ENCODE measurements at regions not wholly inside any gene's neighbourhood (a gene's known extent, or its start where the extent isn't known, plus 50 kb on each side); places are given as distances from the start of the nearest gene placed in this dataset.
"Not testable (repeated sequence)": the region's sequence is repeated elsewhere in the genome, so short reads cannot be mapped to it uniquely, and the experiment has no call there.

- POLR2A ChIA-PET = no interaction called here
- Mint-ChIP-seq H3K4me3 (no peak overlapping the region), H3K27me3 (no peaks in the 10 kb centered on the region), H3K4me1 (ENCODE audit: low read depth) (no peaks in the 10 kb centered on the region), H3K27ac (no peak overlapping the region), H3K9me3 (peaks cover 47% of the 10 kb centered on the region), H3K36me3 (peaks cover 2% of the 10 kb centered on the region)
- intact Hi-C loops (cut with micrococcal nuclease) = no loop called here
- no peak for DNase-seq
- CTCF ChIA-PET = no interaction called here
Observed at GRCh38 chr16:35147556-35148504, 1688.4 kb downstream of the TP53TG3F start.

DNA sequence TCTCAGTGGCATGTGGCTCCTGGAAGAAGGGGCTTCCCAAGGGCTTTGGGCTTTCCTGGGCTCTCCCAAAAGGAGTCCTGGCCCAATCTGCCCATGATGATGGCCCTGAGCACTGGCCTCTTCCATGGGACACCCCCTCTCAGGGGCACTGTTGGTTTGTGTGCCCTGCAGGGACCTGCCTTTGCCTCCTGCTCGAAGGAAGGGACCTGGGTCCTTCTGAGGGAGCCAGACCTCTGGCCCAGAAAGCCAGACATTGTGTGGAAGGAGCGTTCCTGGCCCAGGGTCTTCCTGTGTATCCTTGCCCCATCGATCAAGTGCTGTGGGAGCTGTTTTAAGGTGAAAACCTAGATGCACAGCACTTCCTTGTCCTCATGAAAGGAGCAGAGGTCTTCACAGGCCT, 1689.3 kb downstream of the TP53TG3F start:
- no peak for DNase-seq
- no peak overlapping the region for H3K27ac Mint-ChIP-seq
- ChIA-PET CTCF (no interaction called here), POLR2A (no interaction called here)
- H3K4me3 Mint-ChIP-seq = no peak overlapping the region
- intact Hi-C loops (cut with micrococcal nuclease) = no loop called here
- peaks cover 47% of the 10 kb centered on the region for H3K9me3 Mint-ChIP-seq
- H3K27me3 Mint-ChIP-seq = no peaks in the 10 kb centered on the region
- peaks cover 2% of the 10 kb centered on the region for H3K36me3 Mint-ChIP-seq
- H3K4me1 Mint-ChIP-seq (ENCODE audit: low read depth) = no peaks in the 10 kb centered on the region

- intact Hi-C loops (cut with micrococcal nuclease) = no loop called here
- Mint-ChIP-seq H3K27ac (no peak overlapping the region), H3K4me1 (ENCODE audit: low read depth) (no peaks in the 10 kb centered on the region), H3K27me3 (no peaks in the 10 kb centered on the region), H3K9me3 (peaks cover 47% of the 10 kb centered on the region), H3K36me3 (no peaks in the 10 kb centered on the region), H3K4me3 (no peak overlapping the region)
- ChIA-PET CTCF (no interaction called here), POLR2A (no interaction called here)
- no peak for DNase-seq
Observed at GRCh38 chr16:35149550-35149949, 1690.1 kb downstream of the TP53TG3F start.

GRCh38 chr16:35150805-35151312, 1691.4 kb downstream of the TP53TG3F start:
- Mint-ChIP-seq H3K9me3 (peaks cover 44% of the 10 kb centered on the region), H3K27me3 (no peaks in the 10 kb centered on the region)
- CTCF ChIA-PET = no interaction called here

DNA sequence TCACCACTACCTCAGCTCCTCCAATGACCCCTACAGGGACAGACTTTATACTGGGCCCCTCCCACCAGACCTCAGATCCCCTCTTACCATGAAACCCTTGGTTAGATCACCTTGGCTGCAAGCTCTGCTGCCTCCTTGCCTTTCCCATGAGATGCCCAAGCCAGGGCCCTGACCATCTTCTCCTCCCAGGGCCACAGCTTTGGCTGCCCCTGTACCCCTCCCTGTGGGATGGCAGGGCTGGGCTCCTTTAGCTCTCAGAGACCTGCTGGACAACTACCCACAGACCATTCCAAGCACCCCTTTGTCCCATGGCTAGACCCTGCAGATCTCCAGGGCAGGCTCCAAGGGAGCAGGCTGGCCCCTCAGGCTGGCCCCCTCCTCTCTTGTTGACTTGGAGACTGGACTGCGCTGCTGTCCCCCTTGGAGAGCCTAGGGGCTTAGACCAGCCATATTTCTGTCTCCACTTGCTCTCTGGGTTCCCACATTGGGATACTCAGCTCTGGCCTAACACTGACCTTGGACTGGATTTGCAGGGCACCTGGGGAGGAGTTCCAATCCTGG, 1692.7 kb downstream of the TP53TG3F start:
- intact Hi-C loops (cut with micrococcal nuclease) = no loop called here
- no peak for DNase-seq
- Mint-ChIP-seq H3K36me3 (peaks cover 2% of the 10 kb centered on the region), H3K4me3 (no peak overlapping the region), H3K4me1 (ENCODE audit: low read depth) (no peaks in the 10 kb centered on the region), H3K27ac (no peak overlapping the region), H3K27me3 (no peaks in the 10 kb centered on the region), H3K9me3 (peaks cover 53% of the 10 kb centered on the region)
- CTCF ChIA-PET = no interaction called here
- POLR2A ChIA-PET = no interaction called here

More at GRCh38 chr16:35150805-35151312, 1691.4 kb downstream of the TP53TG3F start:
- POLR2A ChIA-PET = no interaction called here
- Mint-ChIP-seq H3K4me3 (no peak overlapping the region), H3K4me1 (ENCODE audit: low read depth) (no peaks in the 10 kb centered on the region), H3K27ac (no peak overlapping the region), H3K36me3 (no peaks in the 10 kb centered on the region)
- intact Hi-C loops (cut with micrococcal nuclease) = no loop called here
- DNase-seq = no peak

DNA sequence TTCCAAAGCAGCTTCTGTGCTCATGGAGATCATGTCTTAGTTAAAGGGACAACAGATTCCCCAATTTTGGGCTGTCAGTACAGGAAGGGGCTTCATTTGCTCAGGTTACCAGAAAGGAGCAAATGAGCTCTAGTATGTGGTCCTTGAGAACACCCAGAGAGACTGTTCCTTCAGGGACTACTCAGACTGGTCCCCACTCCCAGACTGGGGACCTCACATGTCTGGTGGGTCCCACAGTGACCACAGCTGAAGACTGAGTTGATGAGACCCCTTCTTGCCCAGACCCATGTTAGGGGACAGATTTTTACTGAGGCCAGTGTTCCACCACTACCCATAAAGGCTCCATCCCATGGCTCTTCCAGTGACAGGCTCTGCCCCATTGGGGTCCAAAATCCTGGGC, 1695.2 kb downstream of the TP53TG3F start:
- peaks cover 49% of the 10 kb centered on the region for H3K9me3 Mint-ChIP-seq
- CTCF ChIA-PET = no interaction called here

GRCh38 chr16:35157549-35157948, 1698.1 kb downstream of the TP53TG3F start:
- H3K9me3 Mint-ChIP-seq = peaks cover 41% of the 10 kb centered on the region
- H3K36me3 Mint-ChIP-seq; H3K27ac Mint-ChIP-seq; H3K4me3 Mint-ChIP-seq; intact Hi-C loops (cut with micrococcal nuclease); H3K27me3 Mint-ChIP-seq; DNase-seq; H3K4me1 Mint-ChIP-seq (ENCODE audit: low read depth); POLR2A ChIA-PET; CTCF ChIA-PET: not testable (repeated sequence)

More for the DNA sequence above, 1695.2 kb downstream of the TP53TG3F start:
- Mint-ChIP-seq H3K27me3 (no peaks in the 10 kb centered on the region), H3K27ac (no peak overlapping the region), H3K4me3 (no peak overlapping the region), H3K4me1 (ENCODE audit: low read depth) (no peaks in the 10 kb centered on the region), H3K36me3 (peaks cover 2% of the 10 kb centered on the region)
- POLR2A ChIA-PET = no interaction called here
- intact Hi-C loops (cut with micrococcal nuclease) = no loop called here
- DNase-seq = no peak

- H3K4me1 Mint-ChIP-seq (ENCODE audit: low read depth); H3K36me3 Mint-ChIP-seq; intact Hi-C loops (cut with micrococcal nuclease); H3K27ac Mint-ChIP-seq; H3K4me3 Mint-ChIP-seq; DNase-seq; POLR2A ChIA-PET; H3K27me3 Mint-ChIP-seq; CTCF ChIA-PET: not testable (repeated sequence)
- H3K9me3 Mint-ChIP-seq = peaks cover 48% of the 10 kb centered on the region
Observed at GRCh38 chr16:35169324-35169723, 1709.9 kb downstream of the TP53TG3F start.

GRCh38 chr16:35170061-35170460, 1710.6 kb downstream of the TP53TG3F start:
- not testable (repeated sequence) for H3K27me3 Mint-ChIP-seq, H3K4me3 Mint-ChIP-seq, H3K36me3 Mint-ChIP-seq

DNA sequence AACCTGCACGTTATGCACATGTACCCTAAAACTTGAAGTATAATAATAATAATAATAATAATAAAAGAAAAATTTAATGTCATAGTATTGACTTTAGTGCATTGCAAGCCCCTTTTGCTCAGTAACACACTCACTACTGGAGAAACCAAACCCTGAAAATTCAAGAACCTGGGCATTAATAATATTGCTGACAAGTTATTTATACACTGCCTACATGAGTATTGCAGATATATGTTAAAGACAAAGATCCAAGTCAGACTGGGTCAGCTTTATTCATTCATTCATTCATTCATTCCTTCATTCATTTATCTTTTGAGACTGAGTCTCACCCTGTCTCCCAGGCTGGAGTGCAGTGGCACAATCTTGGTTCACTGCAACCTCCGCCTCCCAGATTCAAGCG, 1711.2 kb downstream of the TP53TG3F start:
- Mint-ChIP-seq H3K27ac (no peak overlapping the region), H3K4me1 (ENCODE audit: low read depth) (no peaks in the 10 kb centered on the region), H3K27me3 (no peaks in the 10 kb centered on the region), H3K4me3 (no peak overlapping the region), H3K9me3 (peaks cover 38% of the 10 kb centered on the region), H3K36me3 (peaks cover 5% of the 10 kb centered on the region)
- DNase-seq = no peak
- CTCF ChIA-PET = no interaction called here
- intact Hi-C loops (cut with micrococcal nuclease) = no loop called here
- POLR2A ChIA-PET = no interaction called here

More at GRCh38 chr16:35170061-35170460, 1710.6 kb downstream of the TP53TG3F start:
- CTCF ChIA-PET; intact Hi-C loops (cut with micrococcal nuclease); H3K27ac Mint-ChIP-seq; H3K4me1 Mint-ChIP-seq (ENCODE audit: low read depth); DNase-seq; POLR2A ChIA-PET: not testable (repeated sequence)
- H3K9me3 Mint-ChIP-seq = peaks cover 41% of the 10 kb centered on the region

GRCh38 chr16:35171106-35171505, 1711.7 kb downstream of the TP53TG3F start:
- POLR2A ChIA-PET = no interaction called here

GRCh38 chr16:35173295-35173694, 1713.9 kb downstream of the TP53TG3F start:
- no peak for DNase-seq
- ChIA-PET POLR2A (no interaction called here), CTCF (no interaction called here)
- intact Hi-C loops (cut with micrococcal nuclease) = no loop called here
- Mint-ChIP-seq H3K27me3 (no peaks in the 10 kb centered on the region), H3K36me3 (peaks cover 5% of the 10 kb centered on the region), H3K4me3 (no peak overlapping the region), H3K27ac (no peak overlapping the region), H3K4me1 (ENCODE audit: low read depth) (no peaks in the 10 kb centered on the region), H3K9me3 (peaks cover 33% of the 10 kb centered on the region)

More at GRCh38 chr16:35171106-35171505, 1711.7 kb downstream of the TP53TG3F start:
- intact Hi-C loops (cut with micrococcal nuclease) = no loop called here
- Mint-ChIP-seq H3K27ac (no peak overlapping the region), H3K4me1 (ENCODE audit: low read depth) (no peaks in the 10 kb centered on the region), H3K27me3 (no peaks in the 10 kb centered on the region), H3K4me3 (no peak overlapping the region), H3K36me3 (peaks cover 5% of the 10 kb centered on the region), H3K9me3 (peaks cover 38% of the 10 kb centered on the region)
- CTCF ChIA-PET = no interaction called here
- DNase-seq = no peak

DNA sequence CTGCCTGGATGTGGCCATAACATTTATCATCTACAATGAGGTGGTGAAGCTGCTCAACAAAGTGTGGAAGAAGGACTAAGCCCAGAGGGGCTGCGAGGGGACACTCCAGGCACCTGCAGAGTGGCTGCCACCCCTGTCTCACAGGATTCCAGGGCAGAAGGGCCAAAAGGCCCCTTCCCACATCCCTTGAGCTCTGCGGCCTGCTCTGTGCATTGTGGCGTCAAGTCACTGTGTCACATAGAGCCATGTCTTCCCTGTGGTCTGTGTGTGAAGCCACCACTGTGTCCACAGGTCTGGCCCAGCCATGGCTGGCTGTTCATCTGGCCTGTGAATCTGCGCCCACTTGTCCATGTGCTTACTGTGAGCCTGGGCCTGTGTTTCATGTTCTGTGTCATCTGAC, 1714.6 kb downstream of the TP53TG3F start:
- intact Hi-C loops (cut with micrococcal nuclease) = no loop called here
- H3K36me3 Mint-ChIP-seq = peaks cover 5% of the 10 kb centered on the region
- H3K4me3 Mint-ChIP-seq = no peak overlapping the region
- ChIA-PET POLR2A (no interaction called here), CTCF (no interaction called here)
- no peaks in the 10 kb centered on the region for H3K27me3 Mint-ChIP-seq
- no peak overlapping the region for H3K27ac Mint-ChIP-seq
- no peak for DNase-seq
- no peaks in the 10 kb centered on the region for H3K4me1 Mint-ChIP-seq (ENCODE audit: low read depth)
- peaks cover 31% of the 10 kb centered on the region for H3K9me3 Mint-ChIP-seq

Measured in activated CD4-positive, alpha-beta memory T cell treated with anti-CD3 and anti-CD28 coated beads for 36 hours (primary cell).